ENCODE measurements at regions not wholly inside any gene's neighbourhood (a gene's known extent, or its start where the extent isn't known, plus 50 kb on each side); places are given as distances from the start of the nearest gene placed in this dataset.

GRCh38 chr1:187629075-187629474 lies 800.3 kb downstream of the PLA2G4A start:
- no peak for DNase-seq (ENCODE audit: low read depth in 2 of 2)

GRCh38 chr1:187630653-187631380 lies 802.1 kb downstream of the PLA2G4A start:
- no peak for DNase-seq (ENCODE audit: low read depth in 2 of 2)

GRCh38 chr1:187631381-187631675 lies 802.6 kb downstream of the PLA2G4A start:
- no peak for DNase-seq (ENCODE audit: low read depth in 2 of 2)

GRCh38 chr1:187631984-187632383 lies 803.2 kb downstream of the PLA2G4A start:
- DNase-seq (ENCODE audit: low read depth in 2 of 2) = no peak

- DNase-seq (ENCODE audit: low read depth in 2 of 2) = no peak
Measured at GRCh38 chr1:187634940-187635339, 806.2 kb downstream of the PLA2G4A start.

GRCh38 chr1:187638733-187639434 lies 810.1 kb downstream of the PLA2G4A start:
- DNase-seq (ENCODE audit: low read depth in 2 of 2) = no peak

GRCh38 chr1:187641015-187641414 lies 812.3 kb downstream of the PLA2G4A start:
- DNase-seq (ENCODE audit: low read depth in 2 of 2) = no peak

- DNase-seq (ENCODE audit: low read depth in 2 of 2) = no peak
Measured at GRCh38 chr1:187641463-187641862, 812.7 kb downstream of the PLA2G4A start.

GRCh38 chr1:187641907-187642306 lies 813.2 kb downstream of the PLA2G4A start:
- no peak for DNase-seq (ENCODE audit: low read depth in 2 of 2)

GRCh38 chr1:187645651-187646050 lies 816.9 kb downstream of the PLA2G4A start:
- DNase-seq (ENCODE audit: low read depth in 2 of 2) = no peak

- no peak for DNase-seq (ENCODE audit: low read depth in 2 of 2)
Measured at GRCh38 chr1:187646536-187647107, 817.9 kb downstream of the PLA2G4A start.

GRCh38 chr1:187648091-187648490 lies 819.3 kb downstream of the PLA2G4A start:
- DNase-seq (ENCODE audit: low read depth in 2 of 2) = no peak

- DNase-seq (ENCODE audit: low read depth in 2 of 2) = peak in 1 of 2 donors; percentile 4
Measured at GRCh38 chr1:187654635-187655034, 825.9 kb downstream of the PLA2G4A start.

- peak in 1 of 2 donors; percentile 63 for DNase-seq (ENCODE audit: low read depth in 2 of 2)
Measured at GRCh38 chr1:187655104-187655503, 826.4 kb downstream of the PLA2G4A start.

- no peak for DNase-seq (ENCODE audit: low read depth in 2 of 2)
Measured at GRCh38 chr1:187665483-187665882, 836.7 kb downstream of the PLA2G4A start.

GRCh38 chr1:187680823-187681222 lies 852.1 kb downstream of the PLA2G4A start:
- DNase-seq (ENCODE audit: low read depth in 2 of 2) = peak in 1 of 2 donors; percentile 11

GRCh38 chr1:187682112-187682511 lies 853.4 kb downstream of the PLA2G4A start:
- no peak for DNase-seq (ENCODE audit: low read depth in 2 of 2)

- DNase-seq (ENCODE audit: low read depth in 2 of 2) = peak in 1 of 2 donors; percentile 74
Measured at GRCh38 chr1:187685333-187685732, 856.6 kb downstream of the PLA2G4A start.

- peak; percentile 4 to 71 for DNase-seq (ENCODE audit: low read depth in 2 of 2)
Measured at GRCh38 chr1:187689129-187689528, 860.4 kb downstream of the PLA2G4A start.

- DNase-seq (ENCODE audit: low read depth in 2 of 2) = peak; percentile 43 to 92
Measured at GRCh38 chr1:187691439-187691838, 862.7 kb downstream of the PLA2G4A start.

- no peak for DNase-seq (ENCODE audit: low read depth in 2 of 2)
Measured at GRCh38 chr1:187692799-187693198, 864.0 kb downstream of the PLA2G4A start.

- DNase-seq (ENCODE audit: low read depth in 2 of 2) = no peak
Measured at GRCh38 chr1:187696073-187696472, 867.3 kb downstream of the PLA2G4A start.
